ENCODE measurements at regions not wholly inside any gene's neighbourhood (a gene's known extent, or its start where the extent isn't known, plus 50 kb on each side); places are given as distances from the start of the nearest gene placed in this dataset.

- H3K4me1 Mint-ChIP-seq = no peaks in the 10 kb centered on the region
- no peaks in the 10 kb centered on the region for H3K36me3 Mint-ChIP-seq
- H3K4me3 Mint-ChIP-seq = no peak overlapping the region
- no peak overlapping the region for H3K27ac Mint-ChIP-seq
- DNase-seq (ENCODE audit: low spot score in 2 of 2) (no peak), ATAC-seq (no peak)
- peaks cover 12% of the 10 kb centered on the region for H3K9me3 Mint-ChIP-seq
Measured at GRCh38 chr12:71071536-71072097, 86.2 kb downstream of the TSPAN8 start.

- no peak overlapping the region for H3K27ac Mint-ChIP-seq
- H3K4me3 Mint-ChIP-seq = no peak overlapping the region
- ATAC-seq (no peak), DNase-seq (ENCODE audit: low spot score in 2 of 2) (no peak)
- peaks cover 9% of the 10 kb centered on the region for H3K9me3 Mint-ChIP-seq
- H3K36me3 Mint-ChIP-seq = no peaks in the 10 kb centered on the region
- no peaks in the 10 kb centered on the region for H3K4me1 Mint-ChIP-seq
Measured at GRCh38 chr12:71070416-71071128, 87.2 kb downstream of the TSPAN8 start.

GRCh38 chr12:71069311-71069710, 88.5 kb downstream of the TSPAN8 start:
- H3K36me3 Mint-ChIP-seq = no peaks in the 10 kb centered on the region
- ATAC-seq = no peak
- DNase-seq (ENCODE audit: low spot score in 2 of 2) = no peak
- no peak overlapping the region for H3K27ac Mint-ChIP-seq
- H3K9me3 Mint-ChIP-seq = peaks cover 11% of the 10 kb centered on the region
- H3K4me1 Mint-ChIP-seq = no peaks in the 10 kb centered on the region
- H3K4me3 Mint-ChIP-seq = no peak overlapping the region

- H3K4me1 Mint-ChIP-seq = no peaks in the 10 kb centered on the region
- no peak overlapping the region for H3K4me3 Mint-ChIP-seq
- DNase-seq (ENCODE audit: low spot score in 2 of 2) = no peak
- H3K36me3 Mint-ChIP-seq = no peaks in the 10 kb centered on the region
- H3K27ac Mint-ChIP-seq = no peak overlapping the region
- H3K9me3 Mint-ChIP-seq = peaks cover 14% of the 10 kb centered on the region
- ATAC-seq = no peak
Measured at GRCh38 chr12:71063087-71063486, 94.7 kb downstream of the TSPAN8 start.

GRCh38 chr12:71061451-71061850, 96.3 kb downstream of the TSPAN8 start:
- Mint-ChIP-seq H3K27ac (no peak overlapping the region), H3K9me3 (peaks cover 14% of the 10 kb centered on the region), H3K4me1 (no peaks in the 10 kb centered on the region), H3K4me3 (no peak overlapping the region), H3K36me3 (no peaks in the 10 kb centered on the region)
- DNase-seq (ENCODE audit: low spot score in 2 of 2) (no peak), ATAC-seq (no peak)

GRCh38 chr12:71060426-71060825, 97.4 kb downstream of the TSPAN8 start:
- no peak overlapping the region for H3K4me3 Mint-ChIP-seq

GRCh38 chr12:71057330-71057729, 100.5 kb downstream of the TSPAN8 start:
- Mint-ChIP-seq H3K27ac (no peak overlapping the region), H3K4me3 (no peak overlapping the region), H3K4me1 (no peaks in the 10 kb centered on the region), H3K9me3 (peaks cover 11% of the 10 kb centered on the region), H3K36me3 (no peaks in the 10 kb centered on the region)
- ATAC-seq (no peak), DNase-seq (ENCODE audit: low spot score in 2 of 2) (no peak)

More at GRCh38 chr12:71060426-71060825, 97.4 kb downstream of the TSPAN8 start:
- no peaks in the 10 kb centered on the region for H3K36me3 Mint-ChIP-seq
- no peak for DNase-seq (ENCODE audit: low spot score in 2 of 2)
- H3K9me3 Mint-ChIP-seq = peaks cover 14% of the 10 kb centered on the region
- no peaks in the 10 kb centered on the region for H3K4me1 Mint-ChIP-seq
- H3K27ac Mint-ChIP-seq = no peak overlapping the region
- ATAC-seq = no peak

- H3K9me3 Mint-ChIP-seq = peaks cover 9% of the 10 kb centered on the region
- no peak overlapping the region for H3K4me3 Mint-ChIP-seq
- ATAC-seq (no peak), DNase-seq (ENCODE audit: low spot score in 2 of 2) (no peak)
- no peak overlapping the region for H3K27ac Mint-ChIP-seq
- H3K36me3 Mint-ChIP-seq = no peaks in the 10 kb centered on the region
- no peaks in the 10 kb centered on the region for H3K4me1 Mint-ChIP-seq
Measured at GRCh38 chr12:71054551-71054950, 103.2 kb downstream of the TSPAN8 start.

- no peak overlapping the region for H3K4me3 Mint-ChIP-seq
- H3K9me3 Mint-ChIP-seq = peaks cover 8% of the 10 kb centered on the region
- no peak for ATAC-seq
- DNase-seq (ENCODE audit: low spot score in 2 of 2) = no peak
- H3K27ac Mint-ChIP-seq = no peak overlapping the region
- H3K36me3 Mint-ChIP-seq = no peaks in the 10 kb centered on the region
- H3K4me1 Mint-ChIP-seq = no peaks in the 10 kb centered on the region
Measured at GRCh38 chr12:71046215-71046614, 111.6 kb downstream of the TSPAN8 start.

GRCh38 chr12:71045781-71046180, 112.0 kb downstream of the TSPAN8 start:
- no peak for DNase-seq (ENCODE audit: low spot score in 2 of 2)
- Mint-ChIP-seq H3K4me3 (no peak overlapping the region), H3K36me3 (no peaks in the 10 kb centered on the region)

GRCh38 chr12:71041476-71041875, 116.3 kb downstream of the TSPAN8 start:
- Mint-ChIP-seq H3K9me3 (peaks cover 8% of the 10 kb centered on the region), H3K27ac (no peak overlapping the region), H3K4me3 (no peak overlapping the region), H3K4me1 (no peaks in the 10 kb centered on the region), H3K36me3 (no peaks in the 10 kb centered on the region)
- no peak for ATAC-seq
- DNase-seq (ENCODE audit: low spot score in 2 of 2) = no peak

More at GRCh38 chr12:71045781-71046180, 112.0 kb downstream of the TSPAN8 start:
- H3K27ac Mint-ChIP-seq = no peak overlapping the region
- no peaks in the 10 kb centered on the region for H3K4me1 Mint-ChIP-seq
- H3K9me3 Mint-ChIP-seq = peaks cover 8% of the 10 kb centered on the region
- ATAC-seq = no peak

- ATAC-seq (no peak), DNase-seq (ENCODE audit: low spot score in 2 of 2) (no peak)
- H3K9me3 Mint-ChIP-seq = peaks cover 4% of the 10 kb centered on the region
- H3K27ac Mint-ChIP-seq = no peak overlapping the region
- H3K36me3 Mint-ChIP-seq = no peaks in the 10 kb centered on the region
- H3K4me1 Mint-ChIP-seq = no peaks in the 10 kb centered on the region
- no peak overlapping the region for H3K4me3 Mint-ChIP-seq
Measured at GRCh38 chr12:71038960-71039359, 118.4 kb upstream of the PTPRR start.

GRCh38 chr12:71036526-71036925, 116.0 kb upstream of the PTPRR start:
- Mint-ChIP-seq H3K9me3 (peaks cover 4% of the 10 kb centered on the region), H3K27ac (no peak overlapping the region), H3K4me3 (no peak overlapping the region), H3K36me3 (no peaks in the 10 kb centered on the region), H3K4me1 (no peaks in the 10 kb centered on the region)
- ATAC-seq (no peak), DNase-seq (ENCODE audit: low spot score in 2 of 2) (no peak)

GRCh38 chr12:71032933-71033332, 112.4 kb upstream of the PTPRR start:
- ATAC-seq (no peak), DNase-seq (ENCODE audit: low spot score in 2 of 2) (no peak)
- H3K9me3 Mint-ChIP-seq = no peaks in the 10 kb centered on the region
- no peak overlapping the region for H3K27ac Mint-ChIP-seq
- no peak overlapping the region for H3K4me3 Mint-ChIP-seq
- H3K4me1 Mint-ChIP-seq = no peaks in the 10 kb centered on the region
- H3K36me3 Mint-ChIP-seq = no peaks in the 10 kb centered on the region

GRCh38 chr12:71029302-71029701, 108.8 kb upstream of the PTPRR start:
- ATAC-seq (no peak), DNase-seq (ENCODE audit: low spot score in 2 of 2) (no peak)

GRCh38 chr12:71027856-71028255, 107.3 kb upstream of the PTPRR start:
- ATAC-seq (no peak), DNase-seq (ENCODE audit: low spot score in 2 of 2) (no peak)
- H3K4me1 Mint-ChIP-seq = no peaks in the 10 kb centered on the region
- no peak overlapping the region for H3K27ac Mint-ChIP-seq
- H3K36me3 Mint-ChIP-seq = no peaks in the 10 kb centered on the region
- no peak overlapping the region for H3K4me3 Mint-ChIP-seq
- H3K9me3 Mint-ChIP-seq = peaks cover 3% of the 10 kb centered on the region

More at GRCh38 chr12:71029302-71029701, 108.8 kb upstream of the PTPRR start:
- Mint-ChIP-seq H3K4me1 (no peaks in the 10 kb centered on the region), H3K9me3 (no peaks in the 10 kb centered on the region), H3K27ac (no peak overlapping the region), H3K4me3 (no peak overlapping the region), H3K36me3 (no peaks in the 10 kb centered on the region)
